Ovary (tissue), 1 donor: ENCODE measurements at regions not wholly inside any gene's neighbourhood (a gene's known extent, or its start where the extent isn't known, plus 50 kb on each side); places are given as distances from the start of the nearest gene placed in this dataset.

ENCODE experiments used
- EP300 ChIP-seq: sonication (generic); formaldehyde crosslinking; IDR thresholded peaks from one replicate; pipeline ENCODE4 v1.6.1; 2017; ENCODE audit warnings: antibody characterized with exemption
- POLR2A ChIP-seq: fragments of 450-650 bp; IDR thresholded peaks from one replicate; pipeline ENCODE4 v1.6.1; 2017; ENCODE audit warnings: antibody characterized with exemption, mild to moderate bottlenecking, moderate library complexity

DNA sequence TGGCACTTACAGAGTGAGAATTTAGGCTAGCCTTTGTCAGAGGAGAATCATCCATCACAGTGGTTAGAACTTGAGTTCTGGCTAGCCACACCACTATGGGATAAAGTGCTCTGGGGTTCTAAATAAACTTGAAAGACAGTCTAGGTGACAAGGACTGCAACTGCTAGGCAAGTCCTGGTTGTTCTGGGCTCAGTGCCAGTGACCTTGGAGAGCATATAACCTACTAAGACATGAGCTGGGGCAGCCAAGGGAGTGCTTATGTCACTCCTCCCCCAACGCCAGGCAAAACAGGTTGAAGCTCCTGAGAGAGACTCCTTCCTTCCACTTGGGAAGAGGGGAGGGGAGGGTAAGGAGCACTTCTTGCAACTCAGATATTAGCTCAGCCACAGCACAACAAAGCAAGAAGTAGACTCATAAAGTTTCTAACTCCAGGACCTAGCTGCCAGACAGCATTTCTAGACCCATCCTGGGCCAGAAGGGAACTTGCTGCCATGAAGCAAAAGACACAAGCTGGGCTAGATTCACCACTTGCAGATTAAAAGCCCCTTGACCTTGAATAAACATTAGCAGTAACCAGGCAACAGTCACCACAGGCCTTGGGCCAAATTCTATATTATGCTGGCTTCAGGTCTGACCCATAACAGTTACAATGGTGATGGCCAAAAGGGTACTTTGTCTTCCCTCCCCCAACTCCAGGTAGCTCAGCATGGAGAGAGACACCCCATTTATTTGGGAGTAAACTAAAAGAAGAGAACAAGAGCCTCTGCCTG, 963.7 kb downstream of the PLOD2 start:
- TF ChIP-seq POLR2A (no peak), EP300 (no peak)
